GM12801 (cell line): ENCODE measurements at regions not wholly inside any gene's neighbourhood (a gene's known extent, or its start where the extent isn't known, plus 50 kb on each side); places are given as distances from the start of the nearest gene placed in this dataset.

ENCODE experiments used
- CTCF ChIP-seq: IDR thresholded peaks from one replicate; pipeline ENCODE4 v1.5.1; 2011; ENCODE audit warnings: control low read depth; ENCODE audit not compliant: insufficient read length; ENCODE audit errors: extremely low read depth

- TF ChIP-seq CTCF = no peak
Observed at GRCh38 chr12:65725376-65725775, 98.9 kb upstream of the HMGA2 start.

GRCh38 chr12:65728455-65728847 lies 95.8 kb upstream of the HMGA2 start:
- TF ChIP-seq CTCF = no peak

- no peak for TF ChIP-seq CTCF
Observed at GRCh38 chr12:65728848-65729793, 95.2 kb upstream of the HMGA2 start.

GRCh38 chr12:65731771-65732170 lies 92.5 kb upstream of the HMGA2 start:
- TF ChIP-seq CTCF = no peak

GRCh38 chr12:65734226-65734625 lies 90.1 kb upstream of the HMGA2 start:
- no peak for TF ChIP-seq CTCF

GRCh38 chr12:65739606-65740005 lies 84.7 kb upstream of the HMGA2 start:
- no peak for TF ChIP-seq CTCF

GRCh38 chr12:65740506-65740872 lies 83.8 kb upstream of the HMGA2 start:
- no peak for TF ChIP-seq CTCF
